H9 (cell line): ENCODE measurements at regions not wholly inside any gene's neighbourhood (a gene's known extent, or its start where the extent isn't known, plus 50 kb on each side); places are given as distances from the start of the nearest gene placed in this dataset.

Source experiments
- DNase-seq: peaks from one replicate; pipeline ENCODE4 v3.0.0-alpha.2; 2017
- H2AFZ ChIP-seq: one replicate; pipeline ENCODE4 v1.6.1; 2013; ENCODE audit warnings: mild to moderate bottlenecking, low read length, control low read depth, moderate library complexity
- H2AK5ac ChIP-seq: 2 replicates; pipeline ENCODE4 v1.6.1; 2013; ENCODE audit warnings: low read length, control low read depth, mixed read lengths; ENCODE audit not compliant: insufficient read length
- H2BK120ac ChIP-seq: one replicate; pipeline ENCODE4 v1.6.1; 2013; ENCODE audit warnings: low read depth, mild to moderate bottlenecking, low read length, control low read depth, inconsistent platforms; ENCODE audit not compliant: poor library complexity, severe bottlenecking
- H2BK12ac ChIP-seq: 2 replicates; pipeline ENCODE4 v1.6.1; 2013; ENCODE audit warnings: low read length, control low read depth, mixed read lengths, low read depth; ENCODE audit not compliant: insufficient read length
- H2BK15ac ChIP-seq: 2 replicates; pipeline ENCODE4 v1.6.1; 2013; ENCODE audit warnings: low read depth, low read length, control low read depth
- H2BK20ac ChIP-seq: one replicate; pipeline ENCODE4 v1.6.1; 2013; ENCODE audit warnings: low read depth, mild to moderate bottlenecking, low read length, control low read depth, inconsistent platforms; ENCODE audit not compliant: poor library complexity, severe bottlenecking
- H2BK5ac ChIP-seq: 2 replicates; pipeline ENCODE4 v1.6.1; 2013; ENCODE audit warnings: low read length, control low read depth, mixed read lengths; ENCODE audit not compliant: insufficient read length
- H3K14ac ChIP-seq: 2 replicates; pipeline ENCODE4 v1.6.1; 2013; ENCODE audit warnings: low read length, control low read depth; ENCODE audit not compliant: insufficient read depth
- H3K18ac ChIP-seq: 2 replicates; pipeline ENCODE4 v1.6.1; 2013; ENCODE audit warnings: low read depth, mild to moderate bottlenecking, mixed read lengths, low read length, control low read depth; ENCODE audit not compliant: insufficient read length
- H3K23ac ChIP-seq: 2 replicates; pipeline ENCODE4 v1.6.1; 2013; ENCODE audit warnings: low read length, control low read depth, mixed read lengths, low read depth; ENCODE audit not compliant: insufficient read length
- H3K23me2 ChIP-seq: 2 replicates; pipeline ENCODE4 v1.6.1; 2013; ENCODE audit warnings: low read depth, mild to moderate bottlenecking, mixed read lengths, low read length, control low read depth; ENCODE audit not compliant: insufficient read length, poor library complexity, severe bottlenecking
- H3K27ac ChIP-seq: 2 replicates; pipeline ENCODE4 v1.5.1; 2013; ENCODE audit warnings: low read length, control low read depth, mixed read lengths, low read depth; ENCODE audit not compliant: insufficient read length
- H3K27me3 ChIP-seq: 2 replicates; pipeline ENCODE4 v1.6.1; 2013; ENCODE audit warnings: low read length, control low read depth, inconsistent platforms; ENCODE audit not compliant: insufficient read depth
- H3K4ac ChIP-seq: 2 replicates; pipeline ENCODE4 v1.6.1; 2013; ENCODE audit warnings: low read depth, mild to moderate bottlenecking, control low read depth, inconsistent platforms, low read length, moderate library complexity
- H3K4me1 ChIP-seq: 2 replicates; pipeline ENCODE4 v1.6.1; 2013; ENCODE audit warnings: low read length, control low read depth, inconsistent platforms; ENCODE audit not compliant: insufficient read depth
- H3K4me2 ChIP-seq: 2 replicates; pipeline ENCODE4 v1.6.1; 2013; ENCODE audit warnings: low read length, control low read depth, mixed read lengths; ENCODE audit not compliant: insufficient read length, insufficient read depth
- H3K56ac ChIP-seq: 2 replicates; pipeline ENCODE4 v1.6.1; 2013; ENCODE audit warnings: low read depth, mild to moderate bottlenecking, mixed read lengths, low read length, control low read depth; ENCODE audit not compliant: insufficient read length
- H3K79me1 ChIP-seq: 2 replicates; pipeline ENCODE4 v1.6.1; 2013; ENCODE audit warnings: low read depth, mild to moderate bottlenecking, moderate library complexity, low read length, control low read depth, inconsistent platforms; ENCODE audit not compliant: insufficient read depth, poor library complexity, severe bottlenecking
- H3K79me2 ChIP-seq: 2 replicates; pipeline ENCODE4 v1.6.1; 2013; ENCODE audit warnings: low read length, control low read depth, inconsistent platforms; ENCODE audit not compliant: insufficient read depth
- H3K9ac ChIP-seq: 2 replicates; pipeline ENCODE4 v1.6.1; 2013; ENCODE audit warnings: low read length, control low read depth, mixed read lengths; ENCODE audit not compliant: insufficient read length; ENCODE audit errors: extremely low read depth
- H3K9me3 ChIP-seq: one replicate; pipeline ENCODE4 v1.6.1; 2013; ENCODE audit warnings: low read depth, low read length, inconsistent platforms; ENCODE audit not compliant: control insufficient read depth
- H3T11ph ChIP-seq: one replicate; pipeline ENCODE4 v1.6.1; 2013; ENCODE audit warnings: mild to moderate bottlenecking, low read length, control low read depth, inconsistent platforms
- H4K20me1 ChIP-seq: one replicate; pipeline ENCODE4 v1.6.1; 2013; ENCODE audit not compliant: control insufficient read depth, insufficient read length, insufficient read depth
- H4K5ac ChIP-seq: 2 replicates; pipeline ENCODE4 v1.6.1; 2013; ENCODE audit warnings: low read depth, mild to moderate bottlenecking, mixed read lengths, low read length, control low read depth; ENCODE audit not compliant: insufficient read length
- H4K8ac ChIP-seq: replicated peaks from 2 replicates; pipeline ENCODE4 v1.6.1; 2013; ENCODE audit warnings: low read length, control low read depth, mixed read lengths, low read depth; ENCODE audit not compliant: insufficient read length
- H4K91ac ChIP-seq: 2 replicates; pipeline ENCODE4 v1.6.1; 2013; ENCODE audit warnings: low read depth, mild to moderate bottlenecking, moderate library complexity, mixed read lengths, low read length, control low read depth; ENCODE audit not compliant: insufficient read length
- H3K27ac Mint-ChIP-seq, 3 experiments: 2 replicates in 2 of 3; 3 replicates in 1 of 3; pipeline ENCODE4 v1.8.0; 2020 to 2021; ENCODE audit warnings: mixed read lengths in 3 of 3, mild to moderate bottlenecking in 1 of 3, moderate library complexity in 1 of 3
- H3K27me3 Mint-ChIP-seq: 2 replicates; pipeline ENCODE4 v1.8.0; 2021; ENCODE audit warnings: low read depth, mild to moderate bottlenecking, moderate library complexity, mixed read lengths
- H3K36me3 Mint-ChIP-seq, 3 experiments: 2 replicates in 2 of 3; 3 replicates in 1 of 3; pipeline ENCODE4 v1.8.0; 2020 to 2021; ENCODE audit warnings: low read depth in 3 of 3, mixed read lengths in 3 of 3; ENCODE audit not compliant: insufficient read depth in 1 of 3
- H3K4me1 Mint-ChIP-seq, 2 experiments: 2 replicates each; pipeline ENCODE4 v1.8.0; 2020; ENCODE audit warnings: mixed read lengths in 2 of 2
- H3K4me3 Mint-ChIP-seq, 2 experiments: 2 replicates in 1 of 2; 3 replicates in 1 of 2; pipeline ENCODE4 v1.8.0; 2020 to 2021; ENCODE audit warnings: mild to moderate bottlenecking in 2 of 2, mixed read lengths in 2 of 2, moderate library complexity in 1 of 2
- H3K9me3 Mint-ChIP-seq, 2 experiments: 2 replicates in 1 of 2; 3 replicates in 1 of 2; pipeline ENCODE4 v1.8.0; 2020; ENCODE audit warnings: mild to moderate bottlenecking in 2 of 2, mixed read lengths in 2 of 2, moderate library complexity in 1 of 2
- WGBS: extraction: QIAGEN DNeasy Blood & Tissue Kit; methylation state at CpG from one replicate; pipeline ENCODE4 v1.1.7; 2013; ENCODE audit warnings: missing lambda C conversion rate, low lambda C conversion rate, mixed read lengths; ENCODE audit not compliant: insufficient read length; ENCODE audit errors: extremely low coverage; 5-methylcytosine and 5-hydroxymethylcytosine counted together
- TF ChIP-seq, protein P1 (sequence below): fragments of 200-600 bp; sonication (generic); conservative IDR thresholded peaks from 3 replicates; pipeline ENCODE4 v1.8.0; 2021; ENCODE audit warnings: antibody characterized with exemption, mild to moderate bottlenecking

DNA sequence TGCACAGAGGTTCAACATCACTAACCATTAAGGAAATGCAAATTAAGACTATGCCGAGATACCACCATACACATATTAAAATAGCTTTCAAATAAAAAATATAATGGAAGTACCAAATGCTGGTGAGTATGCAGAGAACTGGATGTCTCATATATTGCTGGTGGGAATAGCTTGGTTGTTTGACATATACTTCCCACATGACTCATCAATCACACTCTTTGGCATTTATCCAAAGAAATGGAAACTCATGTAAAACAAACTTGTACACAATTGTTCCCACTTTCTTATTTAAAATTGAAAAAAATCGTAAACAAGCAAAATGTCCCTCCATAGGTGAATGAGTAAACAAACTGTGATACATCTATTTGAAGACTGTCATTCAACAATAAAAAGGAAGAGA, 982.6 kb upstream of the ATXN8OS start:
- TF ChIP-seq, protein P1, sequence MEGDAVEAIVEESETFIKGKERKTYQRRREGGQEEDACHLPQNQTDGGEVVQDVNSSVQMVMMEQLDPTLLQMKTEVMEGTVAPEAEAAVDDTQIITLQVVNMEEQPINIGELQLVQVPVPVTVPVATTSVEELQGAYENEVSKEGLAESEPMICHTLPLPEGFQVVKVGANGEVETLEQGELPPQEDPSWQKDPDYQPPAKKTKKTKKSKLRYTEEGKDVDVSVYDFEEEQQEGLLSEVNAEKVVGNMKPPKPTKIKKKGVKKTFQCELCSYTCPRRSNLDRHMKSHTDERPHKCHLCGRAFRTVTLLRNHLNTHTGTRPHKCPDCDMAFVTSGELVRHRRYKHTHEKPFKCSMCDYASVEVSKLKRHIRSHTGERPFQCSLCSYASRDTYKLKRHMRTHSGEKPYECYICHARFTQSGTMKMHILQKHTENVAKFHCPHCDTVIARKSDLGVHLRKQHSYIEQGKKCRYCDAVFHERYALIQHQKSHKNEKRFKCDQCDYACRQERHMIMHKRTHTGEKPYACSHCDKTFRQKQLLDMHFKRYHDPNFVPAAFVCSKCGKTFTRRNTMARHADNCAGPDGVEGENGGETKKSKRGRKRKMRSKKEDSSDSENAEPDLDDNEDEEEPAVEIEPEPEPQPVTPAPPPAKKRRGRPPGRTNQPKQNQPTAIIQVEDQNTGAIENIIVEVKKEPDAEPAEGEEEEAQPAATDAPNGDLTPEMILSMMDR, result no peak
- H3K27ac Mint-ChIP-seq, result no peak overlapping the region
- Histone ChIP-seq H2BK120ac (no peak overlapping the region), H4K5ac (no peak overlapping the region), H3K27me3 (no peaks in the 10 kb centered on the region), H4K91ac (no peak overlapping the region), H3K18ac (no peak overlapping the region), H3K9ac (no peak overlapping the region), H4K20me1 (no peaks in the 10 kb centered on the region), H3K4me2 (no peak overlapping the region), H3K27ac (no peak overlapping the region), H3K23me2 (no peaks in the 10 kb centered on the region), H3K56ac (no peak overlapping the region), H2BK5ac (no peak overlapping the region), H3K9me3 (no peaks in the 10 kb centered on the region), H3K79me1 (no peaks in the 10 kb centered on the region), H4K8ac (no peak overlapping the region), H3K23ac (no peak overlapping the region), H2BK20ac (no peak overlapping the region), H2BK15ac (no peak overlapping the region), H3K4ac (no peak overlapping the region), H3K79me2 (no peaks in the 10 kb centered on the region), H3T11ph (no peak overlapping the region), H2BK12ac (no peak overlapping the region), H3K4me1 (no peaks in the 10 kb centered on the region; the same call in 1 of the 2 replicates), H2AK5ac (no peak overlapping the region), H3K14ac (no peak overlapping the region), H2AFZ (no peak overlapping the region)
- no peaks in the 10 kb centered on the region; a peak in 2 of 5 replicates for H3K9me3 Mint-ChIP-seq
- WGBS, result no CpG with 5 or more reads among the region's 2 CpGs
- no peak overlapping the region for H3K4me3 Mint-ChIP-seq
- H3K36me3 Mint-ChIP-seq, result peaks cover 0 to 4% (median 0%) of the 10 kb centered on the region in 3 experiments; a peak in 2 of 7 replicates
- H3K27me3 Mint-ChIP-seq, result no peaks in the 10 kb centered on the region
- no peak for DNase-seq
- H3K4me1 Mint-ChIP-seq, result peaks cover 6 to 9% of the 10 kb centered on the region in 2 experiments
